Ishikawa (cell line): ENCODE measurements at regions not wholly inside any gene's neighbourhood (a gene's known extent, or its start where the extent isn't known, plus 50 kb on each side); places are given as distances from the start of the nearest gene placed in this dataset.

Source experiments
- CEBPB ChIP-seq: IDR thresholded peaks from 2 replicates; pipeline ENCODE4 v1.6.1; 2012
- CREB1 ChIP-seq: IDR thresholded peaks from 2 replicates; pipeline ENCODE4 v1.6.1; 2012; ENCODE audit warnings: low read depth
- EGR1 ChIP-seq: IDR thresholded peaks from 2 replicates; pipeline ENCODE4 v1.6.1; 2012
- EP300 ChIP-seq: IDR thresholded peaks from 2 replicates; pipeline ENCODE4 v1.6.1; 2012; ENCODE audit warnings: borderline replicate concordance
- FOXM1 ChIP-seq: IDR thresholded peaks from 2 replicates; pipeline ENCODE4 v1.6.1; 2012; ENCODE audit warnings: low read depth, borderline replicate concordance
- NFIC ChIP-seq: IDR thresholded peaks from 2 replicates; pipeline ENCODE4 v1.6.1; 2012
- RAD21 ChIP-seq: IDR thresholded peaks from 2 replicates; pipeline ENCODE4 v1.6.1; 2012; ENCODE audit warnings: low read depth
- REST ChIP-seq: IDR thresholded peaks from 2 replicates; pipeline ENCODE4 v1.6.1; 2012; ENCODE audit warnings: low read depth, mild to moderate bottlenecking
- TAF1 ChIP-seq: IDR thresholded peaks from 2 replicates; pipeline ENCODE4 v1.6.1; 2012; ENCODE audit warnings: low read depth, mild to moderate bottlenecking
- TCF12 ChIP-seq: IDR thresholded peaks from 2 replicates; pipeline ENCODE4 v1.6.1; 2012; ENCODE audit warnings: low read depth
- TEAD4 ChIP-seq: IDR thresholded peaks from 2 replicates; pipeline ENCODE4 v1.6.1; 2012
- USF1 ChIP-seq: IDR thresholded peaks from 2 replicates; pipeline ENCODE4 v1.6.1; 2012
- YY1 ChIP-seq: IDR thresholded peaks from 2 replicates; pipeline ENCODE4 v1.6.1; 2012; ENCODE audit warnings: low read depth
- ZBTB7A ChIP-seq: IDR thresholded peaks from 2 replicates; pipeline ENCODE4 v1.6.1; 2012; ENCODE audit warnings: low read depth
- TF ChIP-seq, protein P1 (sequence below): IDR thresholded peaks from 2 replicates; pipeline ENCODE4 v1.6.1; 2012

DNA sequence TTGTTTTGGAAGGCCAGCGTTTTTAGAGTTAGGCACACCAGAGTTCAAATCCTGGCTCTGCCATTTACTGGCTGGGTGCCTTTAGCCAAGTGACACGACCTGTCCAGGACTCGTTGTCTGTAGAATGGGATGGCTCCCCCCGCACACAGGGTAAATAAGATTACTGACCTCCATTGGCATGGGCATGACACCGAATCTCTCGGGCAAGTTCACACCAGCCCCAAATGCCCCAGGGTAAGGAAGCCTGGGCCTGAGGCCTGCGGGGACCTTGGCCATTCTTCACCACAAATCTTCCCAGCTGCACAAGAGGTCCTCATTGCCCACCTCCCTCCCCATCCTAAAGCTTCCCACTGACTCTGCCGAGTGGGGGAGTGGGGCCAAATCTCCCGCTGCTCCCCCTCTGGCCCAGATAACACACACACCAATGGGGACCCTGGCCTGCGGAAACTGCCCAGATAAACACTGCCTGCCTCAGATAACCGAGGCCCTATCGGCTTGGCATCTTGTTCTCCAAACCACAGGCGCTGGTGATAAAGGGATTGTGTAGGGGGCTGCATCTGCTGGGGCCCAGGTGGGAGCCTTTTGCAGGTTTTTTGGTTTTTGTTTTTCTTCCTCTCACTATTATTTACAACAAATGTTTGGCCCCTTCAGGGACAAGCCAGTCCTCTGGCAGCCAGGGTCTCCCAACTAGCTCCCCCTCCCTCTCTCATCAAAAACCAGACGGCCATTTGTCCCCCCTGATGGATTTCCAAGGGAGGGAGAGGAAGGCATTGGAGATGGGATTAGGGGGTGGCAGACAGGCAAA lies 75.0 kb upstream of the LHX1 start:
- TF ChIP-seq EP300 (no peak), EGR1 (no peak), FOXM1 (no peak), TEAD4 (no peak), NFIC (no peak), YY1 (no peak), REST (no peak), RAD21 (no peak), USF1 (no peak), CREB1 (no peak), ZBTB7A (no peak), CEBPB (no peak), TAF1 (no peak), TCF12 (no peak)
- TF ChIP-seq, protein P1, sequence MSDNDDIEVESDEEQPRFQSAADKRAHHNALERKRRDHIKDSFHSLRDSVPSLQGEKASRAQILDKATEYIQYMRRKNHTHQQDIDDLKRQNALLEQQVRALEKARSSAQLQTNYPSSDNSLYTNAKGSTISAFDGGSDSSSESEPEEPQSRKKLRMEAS = no peak

- no peak for TF ChIP-seq EGR1
- TF ChIP-seq, protein P1 = no peak
- TF ChIP-seq YY1 = no peak
- no peak for TF ChIP-seq USF1
- TF ChIP-seq TEAD4 = no peak
Observed at GRCh38 chr17:36863131-36863530, 74.1 kb upstream of the LHX1 start.

- TF ChIP-seq EP300 = no peak
- no peak for TF ChIP-seq TCF12
- no peak for TF ChIP-seq CEBPB
- no peak for TF ChIP-seq NFIC
- TF ChIP-seq EGR1 = no peak
- TF ChIP-seq CREB1 = no peak
- TF ChIP-seq USF1 = no peak
- no peak for TF ChIP-seq ZBTB7A
- TF ChIP-seq YY1 = no peak
- no peak for TF ChIP-seq RAD21
- no peak for TF ChIP-seq TEAD4
- TF ChIP-seq, protein P1 = no peak
- no peak for TF ChIP-seq REST
Observed at GRCh38 chr17:36863676-36864612, 73.3 kb upstream of the LHX1 start.

DNA sequence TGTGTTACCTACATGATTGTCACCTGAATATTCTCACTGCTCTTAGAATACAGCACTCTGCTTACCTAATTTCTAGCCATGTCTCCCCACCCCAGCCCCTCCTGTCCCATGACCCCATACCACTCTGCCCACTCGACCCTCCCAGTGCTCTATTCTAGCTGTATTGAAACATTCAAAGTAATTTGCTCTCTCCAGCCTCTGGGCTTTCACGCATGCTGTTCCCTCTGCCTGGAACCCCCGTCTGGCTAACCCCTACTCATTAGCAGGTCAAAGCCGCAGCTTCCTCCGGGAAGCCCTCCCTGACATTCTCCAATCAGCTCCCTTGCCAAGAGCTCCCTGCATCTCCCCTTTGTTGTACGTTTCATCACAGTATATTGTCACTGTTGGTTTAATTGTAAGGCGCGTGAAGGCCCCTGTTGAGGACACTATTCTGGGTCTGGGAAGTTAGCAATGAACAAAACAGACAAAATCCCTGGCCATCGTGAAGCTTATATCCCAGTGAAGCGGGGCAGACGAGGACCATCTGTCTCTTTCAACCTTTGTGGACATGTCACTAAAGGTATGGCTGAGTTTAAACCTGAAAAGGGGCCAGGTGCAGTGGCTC lies 72.3 kb upstream of the LHX1 start:
- TF ChIP-seq CREB1 = no peak
- no peak for TF ChIP-seq FOXM1
- TF ChIP-seq YY1 = no peak
- no peak for TF ChIP-seq CEBPB
- no peak for TF ChIP-seq TEAD4
- TF ChIP-seq EP300 = no peak
- TF ChIP-seq EGR1 = no peak
